ENCODE measurements at regions not wholly inside any gene's neighbourhood (a gene's known extent, or its start where the extent isn't known, plus 50 kb on each side); places are given as distances from the start of the nearest gene placed in this dataset.

GRCh38 chr2:139366681-139367080, 586.5 kb upstream of the NXPH2 start:
- TF ChIP-seq CTCF (IDR thresholded peaks at IDR 0.05; ENCODE audit: low read depth, low read length, missing input control), result no peak
- no peak for TF ChIP-seq HNF4A (conservative IDR thresholded peaks at IDR 0.05)
- TF ChIP-seq MAX (IDR thresholded peaks at IDR 0.05), result no peak
- no peak for TF ChIP-seq REST (IDR thresholded peaks at IDR 0.05)
- no peak for TF ChIP-seq SP1 (IDR thresholded peaks at IDR 0.05)
- no peak for TF ChIP-seq EGR1 (IDR thresholded peaks at IDR 0.05; ENCODE audit: low read depth in 2 of 2)
- no peak for TF ChIP-seq TAF1 (conservative IDR thresholded peaks at IDR 0.05)
- TF ChIP-seq FOXA2 (IDR thresholded peaks at IDR 0.05), result no peak
- no peak for TF ChIP-seq YY1 (IDR thresholded peaks at IDR 0.05)
- TF ChIP-seq RAD21 (IDR thresholded peaks at IDR 0.05), result no peak
- no peak for TF ChIP-seq ATF3 (IDR thresholded peaks at IDR 0.05)
- TF ChIP-seq NR2F2 (IDR thresholded peaks at IDR 0.05), result no peak

Data from liver (tissue), 3 donors.